Liver (tissue), 3 donors: ENCODE measurements at regions not wholly inside any gene's neighbourhood (a gene's known extent, or its start where the extent isn't known, plus 50 kb on each side); places are given as distances from the start of the nearest gene placed in this dataset.

Experiments used
- ATF3 ChIP-seq: IDR thresholded peaks from 2 replicates; pipeline ENCODE4 v1.6.1; 2016; ENCODE audit warnings: antibody characterized with exemption
- CTCF ChIP-seq: fragments of 150-350 bp; IDR thresholded peaks from 2 replicates; pipeline ENCODE4 v1.5.1; 2017; ENCODE audit warnings: improper control_type of control experiment, low read depth, low read length; ENCODE audit not compliant: missing input control
- EGR1 ChIP-seq, 2 donors: IDR thresholded peaks; 2 replicates each; pipeline ENCODE4 v1.6.1; 2016 to 2018; ENCODE audit warnings: antibody characterized with exemption in 2 of 2, low read depth in 2 of 2
- GABPA ChIP-seq, 2 donors: IDR thresholded peaks in 1 of 2; conservative IDR thresholded peaks in 1 of 2; 2 replicates each; pipeline ENCODE4 v1.6.1; 2016; ENCODE audit warnings: antibody characterized with exemption in 2 of 2, mild to moderate bottlenecking in 1 of 2, moderate library complexity in 1 of 2
- JUND ChIP-seq, 2 donors: IDR thresholded peaks; 2 replicates each; pipeline ENCODE4 v1.6.1; 2016; ENCODE audit warnings: antibody characterized with exemption in 2 of 2
- MAX ChIP-seq: IDR thresholded peaks from 2 replicates; pipeline ENCODE4 v1.6.1; 2016; ENCODE audit warnings: antibody characterized with exemption
- RAD21 ChIP-seq, 2 donors: IDR thresholded peaks; 2 replicates each; pipeline ENCODE4 v1.6.1; 2016; ENCODE audit warnings: antibody characterized with exemption in 2 of 2, mild to moderate bottlenecking in 2 of 2
- REST ChIP-seq: IDR thresholded peaks from 2 replicates; pipeline ENCODE4 v1.6.1; 2016; ENCODE audit warnings: antibody characterized with exemption, mild to moderate bottlenecking
- TAF1 ChIP-seq: conservative IDR thresholded peaks from 2 replicates; pipeline ENCODE4 v1.6.1; 2016; ENCODE audit warnings: antibody characterized with exemption, mild to moderate bottlenecking
- YY1 ChIP-seq: IDR thresholded peaks from 2 replicates; pipeline ENCODE4 v1.6.1; 2016; ENCODE audit warnings: antibody characterized with exemption, mild to moderate bottlenecking
- ZBTB33 ChIP-seq: IDR thresholded peaks from 2 replicates; pipeline ENCODE4 v1.6.1; 2016; ENCODE audit warnings: antibody characterized with exemption
- donor health status: healthy.
- donor health status: healthy.

- TF ChIP-seq CTCF (no peak), RAD21 (IDR thresholded peaks at IDR 0.05) (peak; percentile 63 to 70), TAF1 (no peak), GABPA (IDR thresholded peaks at IDR 0.05 in 1 of 2, conservative IDR thresholded peaks at IDR 0.05 in 1 of 2) (peak in 1 of 2 donors; percentile 11), REST (peak; percentile 82), ZBTB33 (peak; percentile 76), YY1 (peak; percentile 96), EGR1 (IDR thresholded peaks at IDR 0.05; ENCODE audit: low read depth in 2 of 2) (peak in 1 of 2 donors; percentile 44), JUND (IDR thresholded peaks at IDR 0.05) (peak; percentile 60 to 77), MAX (peak; percentile 53), ATF3 (peak; percentile 28)
Observed at GRCh38 chr9:87372356-87372851, 125.3 kb upstream of the DAPK1 start.
